OCI-LY1 (cell line): ENCODE measurements at regions not wholly inside any gene's neighbourhood (a gene's known extent, or its start where the extent isn't known, plus 50 kb on each side); places are given as distances from the start of the nearest gene placed in this dataset.

Experiments
- H2AFZ ChIP-seq: fragments of 200-600 bp; sonication (generic), shearing (Covaris generic); 2 replicates; pipeline ENCODE4 v1.6.0; 2014; ENCODE audit warnings: antibody characterized with exemption, mild to moderate bottlenecking, low read length
- H3F3A ChIP-seq: fragments of 200-600 bp; sonication (generic), shearing (Covaris generic); 2 replicates; pipeline ENCODE4 v1.6.0; 2014; ENCODE audit warnings: mild to moderate bottlenecking, antibody characterized with exemption, low read length, moderate library complexity; ENCODE audit not compliant: insufficient read depth
- H3K27ac ChIP-seq: fragments of 200-600 bp; sonication (generic); 2 replicates; pipeline ENCODE4 v1.5.1; 2014; ENCODE audit warnings: low read length, mixed run types, mild to moderate bottlenecking, low read depth; ENCODE audit not compliant: poor library complexity, severe bottlenecking
- H3K27me3 ChIP-seq: fragments of 200-600 bp; sonication (generic); 2 replicates; pipeline ENCODE4 v1.6.0; 2014; ENCODE audit warnings: antibody characterized with exemption, mild to moderate bottlenecking, low read length, moderate library complexity; ENCODE audit not compliant: insufficient read depth
- H3K36me3 ChIP-seq: fragments of 200-600 bp; sonication (generic); 2 replicates; pipeline ENCODE4 v1.6.1; 2014; ENCODE audit warnings: mild to moderate bottlenecking, antibody characterized with exemption, low read length, moderate library complexity, mixed read lengths; ENCODE audit not compliant: insufficient read depth
- H3K4me1 ChIP-seq: fragments of 200-600 bp; sonication (generic); 2 replicates; pipeline ENCODE4 v1.5.1; 2014; ENCODE audit warnings: mild to moderate bottlenecking, low read length, moderate library complexity; ENCODE audit not compliant: insufficient read depth, severe bottlenecking
- H3K4me2 ChIP-seq: fragments of 200-600 bp; sonication (generic), shearing (Covaris generic); 2 replicates; pipeline ENCODE4 v1.6.1; 2014; ENCODE audit warnings: low read length
- H3K4me3 ChIP-seq: fragments of 200-600 bp; sonication (generic); 2 replicates; pipeline ENCODE4 v1.5.1; 2014; ENCODE audit warnings: low read length, low read depth, mild to moderate bottlenecking, mixed read lengths; ENCODE audit not compliant: poor library complexity, severe bottlenecking
- H3K79me2 ChIP-seq: fragments of 200-600 bp; shearing (Covaris generic); 2 replicates; pipeline ENCODE4 v1.6.1; 2016; ENCODE audit warnings: mixed run types, low read length, mixed read lengths; ENCODE audit not compliant: insufficient read depth
- H3K9ac ChIP-seq: fragments of 200-600 bp; sonication (generic), shearing (Covaris generic); 2 replicates; pipeline ENCODE4 v1.6.1; 2014; ENCODE audit warnings: mild to moderate bottlenecking, low read length, mixed read lengths
- H3K9me2 ChIP-seq: fragments of 200-600 bp; sonication (generic), shearing (Covaris generic); 2 replicates; pipeline ENCODE4 v1.6.1; 2014; ENCODE audit warnings: low read depth, mild to moderate bottlenecking, low read length, mixed read lengths
- H3K9me3 ChIP-seq: fragments of 200-600 bp; shearing (Covaris generic); 2 replicates; pipeline ENCODE4 v1.6.1; 2014; ENCODE audit warnings: low read length, mixed read lengths
- H4K20me1 ChIP-seq: fragments of 200-600 bp; sonication (generic), shearing (Covaris generic); 2 replicates; pipeline ENCODE4 v1.6.0; 2016; ENCODE audit warnings: mild to moderate bottlenecking, low read length; ENCODE audit not compliant: insufficient read depth
- EZH2 ChIP-seq: fragments of 200-600 bp; sonication (generic), shearing (Covaris generic); IDR thresholded peaks from 2 replicates; pipeline ENCODE4 v1.8.0; 2017; ENCODE audit warnings: borderline replicate concordance, mixed run types, mild to moderate bottlenecking, antibody characterized with exemption, low read length, moderate library complexity, mixed read lengths
- TF ChIP-seq, protein P1 (sequence below): fragments of 200-600 bp; sonication (generic), shearing (Covaris generic); IDR thresholded peaks from 2 replicates; pipeline ENCODE4 v1.5.1; 2017; ENCODE audit warnings: mild to moderate bottlenecking, antibody characterized with exemption, low read length, moderate library complexity, mixed read lengths

- Histone ChIP-seq H3K79me2 (no peaks in the 10 kb centered on the region), H4K20me1 (no peaks in the 10 kb centered on the region), H3K4me3 (no peak overlapping the region), H3K27ac (no peak overlapping the region), H3K27me3 (no peaks in the 10 kb centered on the region), H3K9me3 (no peaks in the 10 kb centered on the region), H3K9ac (no peak overlapping the region), H3F3A (no peaks in the 10 kb centered on the region), H3K4me2 (no peak overlapping the region), H2AFZ (no peak overlapping the region), H3K36me3 (no peaks in the 10 kb centered on the region), H3K4me1 (no peaks in the 10 kb centered on the region), H3K9me2 (no peaks in the 10 kb centered on the region)
- TF ChIP-seq EZH2, result no peak
- TF ChIP-seq, protein P1, sequence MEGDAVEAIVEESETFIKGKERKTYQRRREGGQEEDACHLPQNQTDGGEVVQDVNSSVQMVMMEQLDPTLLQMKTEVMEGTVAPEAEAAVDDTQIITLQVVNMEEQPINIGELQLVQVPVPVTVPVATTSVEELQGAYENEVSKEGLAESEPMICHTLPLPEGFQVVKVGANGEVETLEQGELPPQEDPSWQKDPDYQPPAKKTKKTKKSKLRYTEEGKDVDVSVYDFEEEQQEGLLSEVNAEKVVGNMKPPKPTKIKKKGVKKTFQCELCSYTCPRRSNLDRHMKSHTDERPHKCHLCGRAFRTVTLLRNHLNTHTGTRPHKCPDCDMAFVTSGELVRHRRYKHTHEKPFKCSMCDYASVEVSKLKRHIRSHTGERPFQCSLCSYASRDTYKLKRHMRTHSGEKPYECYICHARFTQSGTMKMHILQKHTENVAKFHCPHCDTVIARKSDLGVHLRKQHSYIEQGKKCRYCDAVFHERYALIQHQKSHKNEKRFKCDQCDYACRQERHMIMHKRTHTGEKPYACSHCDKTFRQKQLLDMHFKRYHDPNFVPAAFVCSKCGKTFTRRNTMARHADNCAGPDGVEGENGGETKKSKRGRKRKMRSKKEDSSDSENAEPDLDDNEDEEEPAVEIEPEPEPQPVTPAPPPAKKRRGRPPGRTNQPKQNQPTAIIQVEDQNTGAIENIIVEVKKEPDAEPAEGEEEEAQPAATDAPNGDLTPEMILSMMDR, result no peak
These were observed 68.2 kb upstream of the ISX start for GRCh38 chr22:34997633-34998299.

- Histone ChIP-seq H3K27me3 (no peaks in the 10 kb centered on the region), H3K4me3 (no peak overlapping the region), H3F3A (no peaks in the 10 kb centered on the region), H4K20me1 (no peaks in the 10 kb centered on the region), H3K36me3 (no peaks in the 10 kb centered on the region), H3K4me1 (no peaks in the 10 kb centered on the region), H3K4me2 (no peak overlapping the region), H3K9ac (no peak overlapping the region), H3K79me2 (no peaks in the 10 kb centered on the region), H3K27ac (no peak overlapping the region), H3K9me3 (no peaks in the 10 kb centered on the region), H2AFZ (no peak overlapping the region), H3K9me2 (no peaks in the 10 kb centered on the region)
- TF ChIP-seq EZH2, result no peak
- TF ChIP-seq, protein P1, result no peak
These were observed 67.0 kb upstream of the ISX start for GRCh38 chr22:34998921-34999320.

DNA sequence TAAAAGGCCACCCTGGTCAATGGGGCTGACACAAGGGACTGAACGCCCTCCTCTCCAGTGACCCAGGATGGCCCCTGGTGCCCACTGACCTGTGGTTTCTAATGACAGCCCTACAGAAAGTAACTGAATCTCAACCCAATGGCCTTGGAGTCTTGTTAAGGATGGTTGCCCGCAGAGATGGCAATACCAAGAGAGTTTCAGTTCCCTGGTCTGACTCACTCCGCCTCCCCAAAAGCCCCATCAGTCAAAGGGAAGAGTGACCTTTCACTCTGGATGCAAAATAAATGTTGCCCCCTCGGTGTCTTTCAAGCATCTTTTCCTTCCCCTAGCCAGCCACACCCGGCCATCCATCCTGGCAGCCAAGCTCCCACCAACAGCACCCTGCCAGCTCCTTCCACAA, 57.7 kb upstream of the ISX start:
- H3K4me3 ChIP-seq, result no peak overlapping the region
- no peaks in the 10 kb centered on the region for H4K20me1 ChIP-seq
- no peaks in the 10 kb centered on the region for H3F3A ChIP-seq
- H3K79me2 ChIP-seq, result no peaks in the 10 kb centered on the region
- H3K36me3 ChIP-seq, result no peaks in the 10 kb centered on the region
- no peak overlapping the region for H3K4me2 ChIP-seq
- H3K9me3 ChIP-seq, result no peaks in the 10 kb centered on the region
- H3K9ac ChIP-seq, result no peak overlapping the region
- H3K4me1 ChIP-seq, result no peaks in the 10 kb centered on the region
- no peak overlapping the region for H2AFZ ChIP-seq
- TF ChIP-seq, protein P1, result no peak
- no peak for TF ChIP-seq EZH2
- no peak overlapping the region for H3K27ac ChIP-seq
- no peaks in the 10 kb centered on the region for H3K27me3 ChIP-seq
- no peaks in the 10 kb centered on the region for H3K9me2 ChIP-seq
